ENCODE measurements at regions not wholly inside any gene's neighbourhood (a gene's known extent, or its start where the extent isn't known, plus 50 kb on each side); places are given as distances from the start of the nearest gene placed in this dataset.

- TF ChIP-seq CTCF (IDR thresholded peaks at IDR 0.05) (no peak), POLR2AphosphoS5 (IDR thresholded peaks at IDR 0.05; ENCODE audit: low read depth, low read length) (no peak)
Measured at GRCh38 chr1:80962564-80962963, 838.2 kb upstream of the ADGRL2 start.

All from Panc1 (cell line).